Sigmoid colon (tissue), 6 donors: ENCODE measurements at regions not wholly inside any gene's neighbourhood (a gene's known extent, or its start where the extent isn't known, plus 50 kb on each side); places are given as distances from the start of the nearest gene placed in this dataset.
A peak's percentile ranks its signal among the peaks of the same experiment; 100 is the strongest.

Experiments used
- DNase-seq: peaks from one replicate; pipeline ENCODE4 v3.0.0-alpha.2; 2019
- H3K27ac ChIP-seq, 4 donors: fragments of 200-600 bp; sonication (generic); one replicate each; pipeline ENCODE4 v1.5.1; 2016 to 2019; ENCODE audit warnings: mild to moderate bottlenecking in 1 of 4
- H3K27me3 ChIP-seq, 3 donors: fragments of 200-600 bp; sonication (generic); one replicate each; pipeline ENCODE4 v1.5.1; 2019; ENCODE audit warnings: mild to moderate bottlenecking in 1 of 3
- H3K36me3 ChIP-seq, 4 donors: fragments of 200-600 bp; sonication (generic); one replicate each; pipeline ENCODE4 v1.5.1; 2016 to 2019
- H3K4me1 ChIP-seq, 4 donors: fragments of 200-600 bp; sonication (generic); one replicate each; pipeline ENCODE4 v1.5.1; 2017 to 2019
- H3K4me3 ChIP-seq, 4 donors: fragments of 200-600 bp; sonication (generic); one replicate each; pipeline ENCODE4 v1.5.1; 2017 to 2019; ENCODE audit warnings: mild to moderate bottlenecking in 2 of 4, moderate library complexity in 1 of 4
- H3K9me3 ChIP-seq, 4 donors: fragments of 200-600 bp in 3 of 4; sonication (generic) in 3 of 4; one replicate each; pipeline versions ENCODE4 v1.5.1 to v1.6.1; 2013 to 2019
- EP300 ChIP-seq, 4 donors: sonication (generic); formaldehyde crosslinking; IDR thresholded peaks; one replicate each; pipeline ENCODE4 v1.6.1; 2017; ENCODE audit warnings: antibody characterized with exemption in 4 of 4
- POLR2A ChIP-seq, 2 donors: fragments of 450-650 bp; IDR thresholded peaks; one replicate each; pipeline ENCODE4 v1.6.1; 2016; ENCODE audit warnings: antibody characterized with exemption in 2 of 2, mild to moderate bottlenecking in 2 of 2, moderate library complexity in 2 of 2
- POLR2AphosphoS5 ChIP-seq, 4 donors: sonication (generic); formaldehyde crosslinking; IDR thresholded peaks; one replicate each; pipeline ENCODE4 v1.6.1; 2017; ENCODE audit warnings: antibody characterized with exemption in 4 of 4
- WGBS, 2 donors: extraction: QIAGEN DNeasy Blood & Tissue Kit; methylation state at CpG; one replicate each; pipeline ENCODE4 v1.1.7; 2013; 5-methylcytosine and 5-hydroxymethylcytosine counted together
- intact Hi-C: fragments of 100-400 bp; cut with DNase I; formaldehyde crosslinking; loops from one replicate; pipeline ENCODE4 v1.15.1; 2023
- TF ChIP-seq, protein P1 (sequence below), 4 experiments: fragments of 450-650 bp in 3 of 4; fragments of 200-600 bp in 1 of 4; IDR thresholded peaks; one replicate each; pipeline ENCODE4 v1.5.1; 2016 to 2019; ENCODE audit warnings: antibody characterized with exemption in 4 of 4, mild to moderate bottlenecking in 3 of 4, moderate library complexity in 2 of 4
- donor health status: healthy with polysubstance abuse.
- donor health status: healthy.

DNA sequence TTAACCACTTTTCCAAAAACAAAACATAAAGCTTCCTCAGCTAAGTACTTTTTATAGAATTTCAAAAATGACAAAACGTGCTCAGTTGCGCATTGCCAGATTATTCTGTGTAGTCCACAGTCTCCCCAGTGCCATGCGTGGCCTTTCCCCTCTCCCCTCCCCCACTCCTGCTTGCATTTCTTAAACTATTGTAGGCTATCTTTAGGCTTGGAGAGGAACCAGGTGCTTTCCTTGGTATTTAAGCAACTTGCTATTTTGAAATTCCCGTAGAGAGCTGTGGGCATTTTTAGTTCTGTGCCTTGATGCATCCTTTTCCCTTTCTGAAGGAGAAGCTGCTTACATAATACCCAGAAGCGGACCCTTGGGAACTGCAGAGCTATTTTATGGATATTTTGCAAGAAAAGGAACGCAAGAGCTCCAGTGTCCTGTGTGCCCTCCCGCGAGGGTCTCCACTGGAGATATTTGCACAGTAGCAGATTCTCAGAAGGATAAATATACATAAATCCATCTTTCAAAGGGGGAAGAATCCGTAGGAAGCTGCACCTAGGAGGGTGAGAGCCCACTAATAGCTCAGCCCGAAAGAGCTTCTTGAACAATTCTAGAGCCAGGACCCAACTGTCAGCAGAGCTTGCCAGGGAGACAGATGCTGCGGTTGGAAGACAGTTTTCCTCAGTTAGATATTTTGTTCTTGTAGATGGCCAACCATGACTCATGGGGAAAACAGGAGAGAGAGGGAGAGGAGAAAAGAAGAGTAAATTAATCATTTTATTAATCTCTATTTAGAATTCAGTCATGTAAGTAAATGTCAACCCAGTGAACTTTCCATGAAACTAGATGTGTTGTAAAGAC, 1298.3 kb upstream of the WWC1 start:
- no peak for DNase-seq
- Histone ChIP-seq H3K27me3 (no peaks in the 10 kb centered on the region), H3K4me3 (peak overlapping the region in 3 of 4 donors; percentile 11 to 32 (median 12)), H3K9me3 (no peaks in the 10 kb centered on the region), H3K4me1 (peaks cover 0 to 35% (median 29%) of the 10 kb centered on the region in 4 donors), H3K27ac (peak overlapping the region; percentile 52 to 79 (median 68)), H3K36me3 (no peaks in the 10 kb centered on the region)
- WGBS, 2 donors = 65 to 81% methylated on average over 11 of the region's 11 CpGs
- no peak for TF ChIP-seq POLR2AphosphoS5 (IDR thresholded peaks at IDR 0.05)
- TF ChIP-seq, protein P1, sequence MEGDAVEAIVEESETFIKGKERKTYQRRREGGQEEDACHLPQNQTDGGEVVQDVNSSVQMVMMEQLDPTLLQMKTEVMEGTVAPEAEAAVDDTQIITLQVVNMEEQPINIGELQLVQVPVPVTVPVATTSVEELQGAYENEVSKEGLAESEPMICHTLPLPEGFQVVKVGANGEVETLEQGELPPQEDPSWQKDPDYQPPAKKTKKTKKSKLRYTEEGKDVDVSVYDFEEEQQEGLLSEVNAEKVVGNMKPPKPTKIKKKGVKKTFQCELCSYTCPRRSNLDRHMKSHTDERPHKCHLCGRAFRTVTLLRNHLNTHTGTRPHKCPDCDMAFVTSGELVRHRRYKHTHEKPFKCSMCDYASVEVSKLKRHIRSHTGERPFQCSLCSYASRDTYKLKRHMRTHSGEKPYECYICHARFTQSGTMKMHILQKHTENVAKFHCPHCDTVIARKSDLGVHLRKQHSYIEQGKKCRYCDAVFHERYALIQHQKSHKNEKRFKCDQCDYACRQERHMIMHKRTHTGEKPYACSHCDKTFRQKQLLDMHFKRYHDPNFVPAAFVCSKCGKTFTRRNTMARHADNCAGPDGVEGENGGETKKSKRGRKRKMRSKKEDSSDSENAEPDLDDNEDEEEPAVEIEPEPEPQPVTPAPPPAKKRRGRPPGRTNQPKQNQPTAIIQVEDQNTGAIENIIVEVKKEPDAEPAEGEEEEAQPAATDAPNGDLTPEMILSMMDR (IDR thresholded peaks at IDR 0.05) = no peak
- no peak for TF ChIP-seq EP300 (IDR thresholded peaks at IDR 0.05)
- TF ChIP-seq POLR2A (IDR thresholded peaks at IDR 0.05) = no peak
- intact Hi-C loops = no loop called here

DNA sequence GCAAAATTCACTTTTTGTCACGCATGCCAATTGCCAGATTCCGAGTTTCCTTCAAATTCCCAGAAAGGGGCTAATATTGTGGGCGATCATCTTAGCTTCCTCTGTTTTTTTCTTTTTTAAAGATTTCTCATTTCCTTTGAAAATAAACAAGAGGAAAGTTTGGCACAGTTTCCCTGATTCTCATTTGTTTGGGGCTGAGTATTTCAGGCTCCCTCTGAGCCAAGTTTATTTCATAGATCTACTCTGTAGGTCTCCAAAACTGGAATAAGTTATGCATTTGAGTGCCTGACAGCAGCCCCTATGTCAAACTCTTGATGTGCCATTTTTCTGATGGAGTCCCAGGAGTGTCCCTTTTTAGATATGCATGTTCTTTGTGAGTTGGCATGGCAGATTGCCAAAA, 1297.2 kb upstream of the WWC1 start:
- Histone ChIP-seq H3K27ac (peak overlapping the region in 3 of 4 donors; percentile 66 to 79 (median 70)), H3K36me3 (no peaks in the 10 kb centered on the region), H3K4me1 (peaks cover 0 to 35% (median 29%) of the 10 kb centered on the region in 4 donors), H3K4me3 (no peak overlapping the region), H3K27me3 (no peaks in the 10 kb centered on the region), H3K9me3 (no peaks in the 10 kb centered on the region)
- WGBS, 2 donors = 77 to 85% methylated on average over 3 of the region's 3 CpGs
- intact Hi-C loops = no loop called here
- TF ChIP-seq, protein P1 (IDR thresholded peaks at IDR 0.05) = no peak
- TF ChIP-seq POLR2A (IDR thresholded peaks at IDR 0.05) (no peak), EP300 (IDR thresholded peaks at IDR 0.05) (no peak), POLR2AphosphoS5 (IDR thresholded peaks at IDR 0.05) (no peak)
- no peak for DNase-seq

DNA sequence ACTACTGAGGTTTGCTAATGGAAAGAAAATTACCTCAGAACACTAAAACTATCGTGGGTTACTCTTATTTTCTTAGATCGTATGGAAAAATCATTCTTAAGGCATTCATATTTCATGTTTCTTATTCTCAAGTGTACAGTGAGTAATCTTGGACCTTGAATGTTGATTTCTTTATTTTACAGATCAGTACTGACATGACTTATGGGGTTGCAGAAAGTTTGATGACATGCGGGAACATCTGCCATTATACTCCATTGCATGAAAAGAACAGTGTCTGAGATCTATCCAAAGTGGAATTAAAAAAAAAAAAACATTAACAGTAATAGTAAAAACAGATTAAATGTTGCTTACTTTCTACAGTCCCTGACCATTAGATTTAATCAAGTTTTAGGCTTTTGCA, 1290.2 kb upstream of the WWC1 start:
- WGBS, 2 donors = 80 to 89% methylated on average over 3 of the region's 3 CpGs
- intact Hi-C loops = no loop called here
- H3K9me3 ChIP-seq = no peaks in the 10 kb centered on the region
- H3K27ac ChIP-seq = no peak overlapping the region
- H3K4me3 ChIP-seq = no peak overlapping the region
- DNase-seq = no peak
- no peaks in the 10 kb centered on the region for H3K27me3 ChIP-seq
- no peaks in the 10 kb centered on the region for H3K36me3 ChIP-seq
- no peaks in the 10 kb centered on the region for H3K4me1 ChIP-seq
- no peak for TF ChIP-seq EP300 (IDR thresholded peaks at IDR 0.05)

DNA sequence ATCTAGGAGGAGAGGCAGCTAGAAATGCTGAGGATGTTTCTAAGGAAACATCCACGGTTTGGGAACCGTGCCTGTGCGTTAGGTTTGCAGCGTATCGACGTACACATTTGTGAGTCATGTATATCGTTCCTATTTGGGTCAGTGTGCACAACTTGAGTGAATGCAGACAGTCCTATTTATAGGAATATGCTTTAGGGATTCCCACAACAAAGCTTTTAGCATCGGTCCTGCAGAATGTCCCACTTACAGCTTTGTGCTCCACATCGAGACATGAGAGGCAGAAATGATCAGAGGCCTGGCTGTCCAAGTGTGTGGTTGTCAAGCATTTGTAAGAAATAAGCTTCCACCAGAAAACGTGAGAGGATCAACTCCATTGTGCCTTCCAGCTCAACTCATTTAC, 1282.7 kb upstream of the WWC1 start:
- 86 to 91% methylated on average over 10 of the region's 10 CpGs for WGBS, 2 donors
- H3K27ac ChIP-seq = peak overlapping the region in 3 of 4 donors; percentile 16 to 59 (median 30)
- H3K4me3 ChIP-seq = peak overlapping the region in 1 of 4 donors; percentile 2
- H3K4me1 ChIP-seq = peaks cover 0 to 9% (median 5%) of the 10 kb centered on the region in 4 donors
- DNase-seq = no peak
- no peaks in the 10 kb centered on the region for H3K9me3 ChIP-seq
- no peaks in the 10 kb centered on the region for H3K27me3 ChIP-seq
- no peaks in the 10 kb centered on the region for H3K36me3 ChIP-seq
- TF ChIP-seq, protein P1 (IDR thresholded peaks at IDR 0.05) = no peak
- TF ChIP-seq EP300 (IDR thresholded peaks at IDR 0.05) (no peak), POLR2A (IDR thresholded peaks at IDR 0.05) (no peak), POLR2AphosphoS5 (IDR thresholded peaks at IDR 0.05) (no peak)
- intact Hi-C loops = no loop called here

DNA sequence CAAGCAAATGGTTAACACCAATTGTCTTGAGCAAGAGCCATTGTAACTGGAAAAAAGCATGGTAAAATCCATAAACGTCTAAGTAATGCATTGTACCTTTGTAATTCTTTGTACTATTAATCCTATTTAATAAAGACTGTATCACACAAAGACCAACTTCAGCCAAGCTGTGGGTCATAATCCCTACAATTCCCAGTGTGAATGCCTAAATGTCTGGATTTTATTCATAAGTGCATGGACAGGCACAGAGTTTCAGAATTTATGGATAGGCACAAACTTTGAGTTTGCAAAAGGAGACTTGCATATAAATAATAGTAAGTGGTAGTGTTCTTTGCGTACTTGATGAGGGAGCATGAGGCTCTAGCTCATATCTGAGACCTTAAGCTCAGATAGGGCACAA, 1280.2 kb upstream of the WWC1 start:
- Histone ChIP-seq H3K27ac (no peak overlapping the region), H3K9me3 (no peaks in the 10 kb centered on the region), H3K36me3 (no peaks in the 10 kb centered on the region), H3K4me3 (no peak overlapping the region), H3K4me1 (peaks cover 0 to 15% (median 8%) of the 10 kb centered on the region in 4 donors), H3K27me3 (no peaks in the 10 kb centered on the region)
- no peak for DNase-seq
- TF ChIP-seq POLR2A (IDR thresholded peaks at IDR 0.05) = no peak
- TF ChIP-seq, protein P1 (IDR thresholded peaks at IDR 0.05) = no peak
- TF ChIP-seq POLR2AphosphoS5 (IDR thresholded peaks at IDR 0.05) = no peak
- TF ChIP-seq EP300 (IDR thresholded peaks at IDR 0.05) = no peak
- intact Hi-C loops = no loop called here
- WGBS, 2 donors = 55 to 60% methylated on average over 2 of the region's 2 CpGs
